Bronchial epithelial cell (primary cell): ENCODE measurements at regions not wholly inside any gene's neighbourhood (a gene's known extent, or its start where the extent isn't known, plus 50 kb on each side); places are given as distances from the start of the nearest gene placed in this dataset.

Source experiments
- DNase-seq: peaks from one replicate; pipeline ENCODE4 v3.0.0-alpha.2; 2010; ENCODE audit warnings: low read depth
- FAIRE-seq: peaks from 2 replicates; lab custom pipeline; 2011; peaks lifted over from hg19 to GRCh38; lab: Jason Lieb, UNC
- H3K27me3 ChIP-seq: 2 replicates; pipeline ENCODE4 v1.5.1; 2011; ENCODE audit warnings: low read length; ENCODE audit not compliant: control insufficient read depth, insufficient read depth
- H3K36me3 ChIP-seq: 2 replicates; pipeline ENCODE4 v1.5.1; 2011; ENCODE audit warnings: low read length; ENCODE audit not compliant: control insufficient read depth, insufficient read depth
- H3K4me3 ChIP-seq: 2 replicates; pipeline ENCODE4 v1.5.1; 2011; ENCODE audit warnings: mild to moderate bottlenecking, low read depth, low read length, control low read depth
- CTCF ChIP-seq: IDR thresholded peaks from 2 replicates; pipeline ENCODE4 v1.5.1; 2011; ENCODE audit warnings: mild to moderate bottlenecking, moderate library complexity, low read length, control low read depth, inconsistent platforms; ENCODE audit not compliant: insufficient read depth, severe bottlenecking

- no peak for FAIRE-seq
- Histone ChIP-seq H3K4me3 (no peak overlapping the region), H3K36me3 (no peaks in the 10 kb centered on the region), H3K27me3 (no peaks in the 10 kb centered on the region)
- TF ChIP-seq CTCF = no peak
- DNase-seq = no peak
Observed at GRCh38 chr7:125747966-125748365, 818.3 kb upstream of the POT1 start.

GRCh38 chr7:125746510-125746909 lies 816.9 kb upstream of the POT1 start:
- FAIRE-seq (no peak), DNase-seq (no peak)
- TF ChIP-seq CTCF = no peak
- Histone ChIP-seq H3K4me3 (no peak overlapping the region), H3K36me3 (no peaks in the 10 kb centered on the region), H3K27me3 (no peaks in the 10 kb centered on the region)

- Histone ChIP-seq H3K4me3 (no peak overlapping the region), H3K36me3 (no peaks in the 10 kb centered on the region), H3K27me3 (no peaks in the 10 kb centered on the region)
- FAIRE-seq (no peak), DNase-seq (no peak)
- no peak for TF ChIP-seq CTCF
Observed at GRCh38 chr7:125727215-125727614, 797.6 kb upstream of the POT1 start.

- TF ChIP-seq CTCF = no peak
- no peak for FAIRE-seq
Observed at GRCh38 chr7:125695626-125696025, 766.0 kb upstream of the POT1 start.

GRCh38 chr7:125683156-125683555 lies 753.5 kb upstream of the POT1 start:
- Histone ChIP-seq H3K27me3 (no peaks in the 10 kb centered on the region), H3K36me3 (no peaks in the 10 kb centered on the region), H3K4me3 (no peak overlapping the region)
- no peak for TF ChIP-seq CTCF
- DNase-seq (no peak), FAIRE-seq (no peak)

More at GRCh38 chr7:125695626-125696025, 766.0 kb upstream of the POT1 start:
- H3K4me3 ChIP-seq = no peak overlapping the region
- H3K36me3 ChIP-seq = no peaks in the 10 kb centered on the region
- H3K27me3 ChIP-seq = no peaks in the 10 kb centered on the region
- DNase-seq = no peak

- Histone ChIP-seq H3K36me3 (no peaks in the 10 kb centered on the region), H3K27me3 (no peaks in the 10 kb centered on the region), H3K4me3 (no peak overlapping the region)
- no peak for DNase-seq
- FAIRE-seq = no peak
- no peak for TF ChIP-seq CTCF
Observed at GRCh38 chr7:125681508-125681907, 751.9 kb upstream of the POT1 start.
